ENCODE measurements at regions not wholly inside any gene's neighbourhood (a gene's known extent, or its start where the extent isn't known, plus 50 kb on each side); places are given as distances from the start of the nearest gene placed in this dataset.

DNA sequence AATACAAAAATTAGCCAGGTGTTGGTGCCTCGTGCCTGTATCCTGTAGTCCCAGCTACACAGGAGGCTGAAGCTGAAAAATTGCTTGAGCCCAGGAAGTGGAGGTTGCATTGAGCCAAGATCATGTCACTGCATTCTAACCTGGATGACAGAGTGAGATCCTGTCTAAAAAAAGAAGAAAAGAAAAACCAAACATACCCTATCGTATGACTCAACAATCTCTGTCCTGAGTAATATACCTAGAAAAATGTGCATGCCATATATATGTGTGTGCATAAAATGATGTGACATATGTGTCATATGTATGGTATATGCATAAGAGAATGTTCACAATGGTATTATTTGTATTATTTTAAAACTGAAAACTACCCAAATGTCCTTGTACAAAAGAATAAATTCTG, 261.5 kb upstream of the CLEC14A start:
- TF ChIP-seq CTCF (IDR thresholded peaks at IDR 0.05; ENCODE audit: low read depth, low read length) = no peak
- TF ChIP-seq EZH2phosphoT487 (IDR thresholded peaks at IDR 0.05; ENCODE audit: low read depth) = no peak

All from OCI-LY3 (cell line).